Mucosa of descending colon (tissue), 3 donors: ENCODE measurements at regions not wholly inside any gene's neighbourhood (a gene's known extent, or its start where the extent isn't known, plus 50 kb on each side); places are given as distances from the start of the nearest gene placed in this dataset.

Source experiments
- ATAC-seq: fragments of 200-7000 bp; cut with Tn5 transposase; one replicate; pipeline ENCODE4 v1.9.1; 2020; ENCODE audit warnings: mild to moderate bottlenecking, moderate library complexity
- DNase-seq, 3 donors: peaks; one replicate each; pipeline ENCODE4 v3.0.0-alpha.2; 2020
- H3K36me3 ChIP-seq: fragments of 200-600 bp; one replicate; pipeline ENCODE4 v1.8.0; 2021; ENCODE audit warnings: low read depth, mild to moderate bottlenecking
- H3K4me1 ChIP-seq: fragments of 200-600 bp; one replicate; pipeline ENCODE4 v1.8.0; 2021; ENCODE audit warnings: low read depth, mild to moderate bottlenecking
- H3K4me3 ChIP-seq: fragments of 200-600 bp; one replicate; pipeline ENCODE4 v1.8.0; 2021; ENCODE audit warnings: mild to moderate bottlenecking
- H3K9me3 ChIP-seq: fragments of 200-600 bp; one replicate; pipeline ENCODE4 v1.8.0; 2021; ENCODE audit warnings: mild to moderate bottlenecking
- intact Hi-C, 2 donors: fragments of 100-400 bp; cut with DNase I in 1 of 2; cut with micrococcal nuclease in 1 of 2; formaldehyde crosslinking; loops; one replicate each; pipeline versions ENCODE4 v1.11.0 to v1.11.1; 2022; cut with DNase I, micrococcal nuclease
- TF ChIP-seq, protein P1 (sequence below): fragments of 200-600 bp; IDR thresholded peaks from one replicate; pipeline ENCODE4 v1.8.0; 2022; ENCODE audit warnings: antibody characterized with exemption, mild to moderate bottlenecking
- donor health status: DM: no; HTN: no; CAD: no; lungs with moderate emphysema.
- donor health status: DM: no; HTN: no; CAD: no.
- donor health status: DM: no; HTN: yes; CAD: no.

DNA sequence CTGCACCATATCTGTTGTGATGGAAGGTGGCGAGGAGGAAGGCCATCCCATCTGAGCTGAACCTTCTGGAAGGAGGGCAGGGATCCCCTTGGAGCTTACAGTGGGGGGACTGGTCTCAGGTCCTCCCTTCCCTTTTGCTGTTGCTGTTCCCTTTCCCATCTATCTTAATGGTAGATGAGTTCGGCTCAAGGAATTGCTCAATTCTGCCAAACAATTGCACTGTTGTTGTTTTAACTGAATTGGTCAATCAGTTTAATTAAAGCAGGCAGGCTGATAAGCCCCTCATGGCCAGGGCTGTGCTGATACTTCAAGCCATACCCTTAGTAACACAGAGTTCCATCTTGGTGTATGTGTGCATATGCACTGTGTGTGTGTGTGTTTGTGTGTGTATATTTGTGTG is 220.4 kb upstream of the FOXF1 start:
- no peak for DNase-seq
- no peak overlapping the region for H3K4me3 ChIP-seq
- no peaks in the 10 kb centered on the region for H3K36me3 ChIP-seq
- ATAC-seq: no peak
- intact Hi-C loops: no loop called here
- no peaks in the 10 kb centered on the region for H3K4me1 ChIP-seq
- TF ChIP-seq, protein P1, sequence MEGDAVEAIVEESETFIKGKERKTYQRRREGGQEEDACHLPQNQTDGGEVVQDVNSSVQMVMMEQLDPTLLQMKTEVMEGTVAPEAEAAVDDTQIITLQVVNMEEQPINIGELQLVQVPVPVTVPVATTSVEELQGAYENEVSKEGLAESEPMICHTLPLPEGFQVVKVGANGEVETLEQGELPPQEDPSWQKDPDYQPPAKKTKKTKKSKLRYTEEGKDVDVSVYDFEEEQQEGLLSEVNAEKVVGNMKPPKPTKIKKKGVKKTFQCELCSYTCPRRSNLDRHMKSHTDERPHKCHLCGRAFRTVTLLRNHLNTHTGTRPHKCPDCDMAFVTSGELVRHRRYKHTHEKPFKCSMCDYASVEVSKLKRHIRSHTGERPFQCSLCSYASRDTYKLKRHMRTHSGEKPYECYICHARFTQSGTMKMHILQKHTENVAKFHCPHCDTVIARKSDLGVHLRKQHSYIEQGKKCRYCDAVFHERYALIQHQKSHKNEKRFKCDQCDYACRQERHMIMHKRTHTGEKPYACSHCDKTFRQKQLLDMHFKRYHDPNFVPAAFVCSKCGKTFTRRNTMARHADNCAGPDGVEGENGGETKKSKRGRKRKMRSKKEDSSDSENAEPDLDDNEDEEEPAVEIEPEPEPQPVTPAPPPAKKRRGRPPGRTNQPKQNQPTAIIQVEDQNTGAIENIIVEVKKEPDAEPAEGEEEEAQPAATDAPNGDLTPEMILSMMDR: no peak
- H3K9me3 ChIP-seq: no peaks in the 10 kb centered on the region

DNA sequence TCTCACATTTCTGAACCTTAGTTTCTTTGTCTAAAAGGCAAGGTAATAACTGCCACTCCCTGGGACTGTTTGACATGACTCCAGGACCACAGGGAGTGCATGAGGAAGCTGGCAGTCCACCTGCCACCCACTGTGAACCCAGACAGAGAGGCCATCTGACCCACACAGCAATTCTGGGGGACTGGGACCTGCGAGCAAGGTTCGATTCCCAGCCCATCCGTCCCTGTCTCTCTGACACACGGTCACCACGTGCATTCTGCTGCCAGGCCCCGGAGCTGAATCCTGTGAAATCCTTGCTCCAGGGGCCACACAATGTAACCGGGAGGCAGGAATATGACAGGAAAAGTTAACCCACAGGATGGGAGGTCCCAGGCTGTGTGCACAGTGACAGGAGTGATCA is 218.8 kb upstream of the FOXF1 start:
- H3K4me3 ChIP-seq: no peak overlapping the region
- H3K9me3 ChIP-seq: no peaks in the 10 kb centered on the region
- H3K4me1 ChIP-seq: no peaks in the 10 kb centered on the region
- intact Hi-C loops: no loop called here
- DNase-seq (no peak), ATAC-seq (no peak)
- H3K36me3 ChIP-seq: no peaks in the 10 kb centered on the region
- TF ChIP-seq, protein P1: no peak

DNA sequence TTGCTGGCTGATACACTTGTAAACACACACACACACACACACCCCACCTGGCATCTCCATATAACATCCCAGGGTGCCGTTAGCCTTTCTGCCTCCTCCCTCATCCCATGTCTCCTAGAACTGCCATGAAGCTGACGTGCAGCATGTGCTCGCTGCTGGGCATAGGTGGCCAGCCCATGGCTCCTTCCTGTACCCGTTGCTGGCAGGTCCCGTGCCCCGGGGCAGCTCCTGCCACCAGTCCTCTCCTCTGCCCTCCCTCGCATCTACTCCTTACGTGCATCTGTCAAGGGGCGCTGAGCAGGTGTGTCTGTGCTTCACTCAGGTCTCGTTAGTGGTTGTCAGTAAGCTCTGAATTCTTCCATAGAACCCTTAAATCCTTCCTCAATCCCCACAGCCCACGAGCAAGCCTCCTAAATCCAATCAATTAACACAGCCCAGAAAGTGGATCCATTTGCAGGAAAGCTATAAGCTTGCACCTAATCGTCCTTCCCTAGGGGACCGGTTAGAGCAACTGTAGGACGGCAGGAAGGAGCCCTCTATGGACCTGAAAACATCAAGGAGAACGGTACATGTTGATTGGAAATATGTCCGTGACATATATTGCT is 218.1 kb upstream of the FOXF1 start:
- intact Hi-C loops: no loop called here
- Histone ChIP-seq H3K9me3 (no peaks in the 10 kb centered on the region), H3K4me1 (no peaks in the 10 kb centered on the region), H3K4me3 (no peak overlapping the region), H3K36me3 (no peaks in the 10 kb centered on the region)
- TF ChIP-seq, protein P1: no peak
- DNase-seq: no peak
- ATAC-seq: no peak

DNA sequence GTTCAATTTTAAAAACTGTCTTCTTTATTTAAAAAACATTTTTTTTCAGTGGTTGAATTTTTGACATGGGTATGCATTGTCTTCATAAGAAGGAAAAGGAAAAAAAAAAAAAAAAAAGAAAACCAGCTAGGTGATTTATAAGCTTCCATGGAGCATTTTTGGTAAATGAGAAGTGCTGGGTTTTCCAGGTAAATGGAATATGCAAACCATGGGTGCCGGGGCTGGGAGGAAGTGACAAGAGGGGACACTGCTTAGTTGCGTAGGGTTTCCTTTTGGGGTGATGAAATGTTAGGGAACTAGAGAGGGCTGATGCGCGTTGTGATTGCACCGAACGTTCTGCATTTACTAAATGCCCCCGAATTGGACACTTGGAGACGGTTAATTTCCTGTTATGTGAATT is 217.4 kb upstream of the FOXF1 start:
- Histone ChIP-seq H3K9me3 (no peaks in the 10 kb centered on the region), H3K4me3 (no peak overlapping the region), H3K4me1 (no peaks in the 10 kb centered on the region), H3K36me3 (no peaks in the 10 kb centered on the region)
- intact Hi-C loops: no loop called here
- DNase-seq (no peak), ATAC-seq (no peak)
- TF ChIP-seq, protein P1: no peak

DNA sequence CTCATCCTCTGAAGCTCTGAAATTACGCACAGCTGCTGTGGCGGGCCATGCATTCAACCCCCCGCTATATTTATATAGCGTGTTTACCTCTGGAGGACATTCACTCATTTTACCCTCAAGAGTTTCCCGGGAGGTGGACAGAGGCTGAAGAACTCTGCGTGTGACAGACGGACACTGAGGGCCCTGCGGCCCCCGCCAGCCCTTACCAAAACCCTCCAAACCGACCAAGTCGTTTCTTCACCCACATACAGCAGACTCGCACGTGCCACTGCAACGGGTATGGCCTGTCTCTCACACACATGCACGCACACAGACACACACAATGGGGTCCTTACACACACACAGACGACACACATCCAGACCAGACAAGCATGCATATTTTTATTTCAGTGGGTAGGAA is 216.4 kb upstream of the FOXF1 start:
- Histone ChIP-seq H3K36me3 (no peaks in the 10 kb centered on the region), H3K4me1 (peaks cover 5% of the 10 kb centered on the region), H3K4me3 (no peak overlapping the region), H3K9me3 (no peaks in the 10 kb centered on the region)
- DNase-seq: no peak
- intact Hi-C loops: no loop called here
- no peak for ATAC-seq
- TF ChIP-seq, protein P1: no peak
